Testis (tissue), 2 donors: ENCODE measurements at regions not wholly inside any gene's neighbourhood (a gene's known extent, or its start where the extent isn't known, plus 50 kb on each side); places are given as distances from the start of the nearest gene placed in this dataset.

ENCODE experiments used
- CTCF ChIP-seq, 3 experiments: fragments of 450-650 bp in 2 of 3; fragments of 200-600 bp in 1 of 3; sonication (generic) in 1 of 3; IDR thresholded peaks; one replicate each; pipeline ENCODE4 v1.5.1; 2016 to 2019; ENCODE audit warnings: antibody characterized with exemption in 3 of 3, mild to moderate bottlenecking in 2 of 3, moderate library complexity in 1 of 3
- POLR2A ChIP-seq: fragments of 450-650 bp; IDR thresholded peaks from one replicate; pipeline ENCODE4 v1.6.1; 2017; ENCODE audit warnings: antibody characterized with exemption, mild to moderate bottlenecking, moderate library complexity

GRCh38 chr2:107776362-107776761, 50.3 kb upstream of the RGPD4 start:
- no peak for TF ChIP-seq CTCF (IDR thresholded peaks at IDR 0.05)
- TF ChIP-seq POLR2A, result no peak
